GM10248 (cell line): ENCODE measurements at regions not wholly inside any gene's neighbourhood (a gene's known extent, or its start where the extent isn't known, plus 50 kb on each side); places are given as distances from the start of the nearest gene placed in this dataset.
"Not testable (repeated sequence)": the region's sequence is repeated elsewhere in the genome, so short reads cannot be mapped to it uniquely, and the experiment has no call there.

Experiments used
- CTCF ChIA-PET: fragments of 300-600 bp; sonication (Branson Sonifier 250); formaldehyde crosslinking; extraction: SDS; loops from one replicate; lab custom pipeline; 2021; ENCODE audit warnings: antibody characterized with exemption; lab: Yijun Ruan, JAX
- POLR2A ChIA-PET: fragments of 350-650 bp; sonication (Branson Sonifier 250); formaldehyde crosslinking; extraction: SDS; loops from one replicate; lab custom pipeline; 2020; ENCODE audit warnings: antibody characterized with exemption; lab: Yijun Ruan, JAX
- DNase-seq: peaks from one replicate; pipeline ENCODE4 v3.0.0; 2012; ENCODE audit errors: extremely low spot score
- TF ChIP-seq, protein P1 (sequence below): IDR thresholded peaks from 2 replicates; pipeline ENCODE4 v1.5.1; 2012; ENCODE audit warnings: mild to moderate bottlenecking, low read depth; ENCODE audit errors: extremely low read depth, missing control alignments, control extremely low read depth

DNA sequence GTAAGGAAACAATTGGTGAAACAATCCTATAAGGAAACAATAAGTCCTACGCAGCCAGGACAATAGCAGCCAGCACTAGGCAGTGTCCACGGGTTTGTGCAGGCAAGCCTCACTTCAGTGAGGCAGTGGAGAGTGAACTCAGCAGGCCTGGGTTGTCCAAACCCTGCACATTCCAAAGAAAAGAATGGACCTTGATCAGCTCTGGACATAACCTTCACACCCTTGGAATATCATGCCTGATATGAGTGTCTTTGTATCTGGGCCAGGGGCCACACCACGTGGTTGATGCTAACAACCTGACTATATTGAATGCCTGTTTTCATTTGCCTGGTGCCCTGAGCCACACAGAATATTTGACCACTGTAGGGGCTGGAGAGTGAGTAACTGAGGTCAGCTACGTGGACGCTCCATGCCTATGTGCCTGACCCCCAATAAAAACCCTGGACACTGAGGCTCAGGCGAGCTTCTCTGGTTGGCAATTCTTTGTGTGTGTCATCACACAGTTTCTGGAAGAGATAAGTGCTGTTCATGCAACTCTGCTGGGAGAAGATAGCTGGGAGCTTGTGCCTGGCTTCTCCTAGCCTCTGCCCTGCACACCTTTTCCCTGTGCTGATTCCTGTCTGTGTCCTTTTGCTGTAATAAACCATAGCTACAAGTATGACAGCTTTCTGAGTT, 81.4 kb upstream of the NCOR2 start:
- ChIA-PET CTCF (interaction anchor here (0.9 to 4.9 kb wide), 2 partner anchors 11 to 14 kb away, joined by 3 to 21 read pairs; no protein-coding TSS in a partner anchor), POLR2A (no interaction called here)
- TF ChIP-seq, protein P1, sequence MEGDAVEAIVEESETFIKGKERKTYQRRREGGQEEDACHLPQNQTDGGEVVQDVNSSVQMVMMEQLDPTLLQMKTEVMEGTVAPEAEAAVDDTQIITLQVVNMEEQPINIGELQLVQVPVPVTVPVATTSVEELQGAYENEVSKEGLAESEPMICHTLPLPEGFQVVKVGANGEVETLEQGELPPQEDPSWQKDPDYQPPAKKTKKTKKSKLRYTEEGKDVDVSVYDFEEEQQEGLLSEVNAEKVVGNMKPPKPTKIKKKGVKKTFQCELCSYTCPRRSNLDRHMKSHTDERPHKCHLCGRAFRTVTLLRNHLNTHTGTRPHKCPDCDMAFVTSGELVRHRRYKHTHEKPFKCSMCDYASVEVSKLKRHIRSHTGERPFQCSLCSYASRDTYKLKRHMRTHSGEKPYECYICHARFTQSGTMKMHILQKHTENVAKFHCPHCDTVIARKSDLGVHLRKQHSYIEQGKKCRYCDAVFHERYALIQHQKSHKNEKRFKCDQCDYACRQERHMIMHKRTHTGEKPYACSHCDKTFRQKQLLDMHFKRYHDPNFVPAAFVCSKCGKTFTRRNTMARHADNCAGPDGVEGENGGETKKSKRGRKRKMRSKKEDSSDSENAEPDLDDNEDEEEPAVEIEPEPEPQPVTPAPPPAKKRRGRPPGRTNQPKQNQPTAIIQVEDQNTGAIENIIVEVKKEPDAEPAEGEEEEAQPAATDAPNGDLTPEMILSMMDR = no peak
- DNase-seq = no peak

DNA sequence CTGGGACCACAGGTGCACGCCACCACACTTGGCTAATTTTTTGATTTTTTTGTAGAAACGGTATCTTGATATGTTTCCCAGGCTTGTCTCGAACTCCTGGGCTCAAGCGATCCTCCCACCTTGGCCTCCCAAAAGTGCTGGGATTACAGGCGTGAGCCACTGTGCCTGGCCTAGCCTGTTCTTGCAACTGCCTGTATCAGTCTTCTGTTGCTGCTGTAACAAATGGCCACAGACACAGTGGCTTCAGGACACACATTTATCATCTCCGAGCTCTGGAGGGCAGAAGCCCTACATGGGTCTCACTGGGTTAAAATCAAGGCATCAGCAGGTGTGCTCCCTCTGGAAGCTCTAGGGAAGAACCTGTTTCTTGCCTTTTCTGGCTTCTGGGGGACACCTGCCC, 79.9 kb upstream of the NCOR2 start:
- POLR2A ChIA-PET = no interaction called here
- TF ChIP-seq, protein P1 = no peak
- DNase-seq = no peak
- CTCF ChIA-PET = interaction anchor here (4.9 kb wide), 1 partner anchor 9 kb away, joined by 21 read pairs; no protein-coding TSS in a partner anchor

DNA sequence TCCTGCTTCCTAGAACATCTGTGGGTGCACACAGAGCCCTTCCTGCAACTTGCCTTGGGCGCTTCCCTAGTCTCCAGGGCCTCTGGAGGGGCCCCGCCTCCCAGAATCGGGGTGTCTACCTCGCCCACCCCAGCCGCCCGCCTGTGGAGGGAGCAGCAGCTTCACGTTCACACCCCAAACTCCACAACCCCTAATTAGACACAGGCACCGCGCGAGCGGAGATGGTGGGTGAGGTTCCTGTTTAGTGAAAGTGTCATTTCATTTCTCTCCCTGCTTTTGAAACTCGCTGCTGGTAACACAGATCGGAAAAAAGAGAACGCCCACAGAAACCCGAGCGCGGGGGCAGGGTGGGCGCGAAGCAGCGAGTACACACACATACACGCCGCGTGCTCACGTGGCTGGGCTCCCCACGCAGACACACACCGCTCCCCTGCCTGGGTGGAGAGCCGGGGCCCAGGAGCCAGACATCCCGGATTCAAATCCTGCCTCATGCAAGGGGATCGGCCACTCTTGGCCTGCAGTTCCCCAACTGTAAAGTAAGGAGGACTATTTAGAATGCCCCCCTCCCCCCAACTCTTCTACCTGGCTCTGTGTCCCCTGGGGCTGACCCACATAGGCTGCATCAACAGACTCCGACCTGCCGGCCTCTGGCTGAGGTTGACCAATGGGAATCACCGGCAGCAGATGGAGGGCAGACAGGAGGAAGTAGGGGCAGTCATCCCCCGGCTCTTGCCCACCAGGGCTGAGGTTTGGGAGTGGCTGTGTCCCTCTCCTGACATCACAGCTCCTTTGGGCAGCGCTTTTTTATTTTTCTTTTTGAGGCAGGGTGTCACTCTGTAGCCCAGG, 79.2 kb upstream of the NCOR2 start:
- DNase-seq = peak; percentile 61
- ChIA-PET POLR2A (no interaction called here), CTCF (interaction anchor here (1.0 kb wide), 1 partner anchor 9 kb away, joined by 3 read pairs; no protein-coding TSS in a partner anchor)
- TF ChIP-seq, protein P1 = peak; percentile 14

DNA sequence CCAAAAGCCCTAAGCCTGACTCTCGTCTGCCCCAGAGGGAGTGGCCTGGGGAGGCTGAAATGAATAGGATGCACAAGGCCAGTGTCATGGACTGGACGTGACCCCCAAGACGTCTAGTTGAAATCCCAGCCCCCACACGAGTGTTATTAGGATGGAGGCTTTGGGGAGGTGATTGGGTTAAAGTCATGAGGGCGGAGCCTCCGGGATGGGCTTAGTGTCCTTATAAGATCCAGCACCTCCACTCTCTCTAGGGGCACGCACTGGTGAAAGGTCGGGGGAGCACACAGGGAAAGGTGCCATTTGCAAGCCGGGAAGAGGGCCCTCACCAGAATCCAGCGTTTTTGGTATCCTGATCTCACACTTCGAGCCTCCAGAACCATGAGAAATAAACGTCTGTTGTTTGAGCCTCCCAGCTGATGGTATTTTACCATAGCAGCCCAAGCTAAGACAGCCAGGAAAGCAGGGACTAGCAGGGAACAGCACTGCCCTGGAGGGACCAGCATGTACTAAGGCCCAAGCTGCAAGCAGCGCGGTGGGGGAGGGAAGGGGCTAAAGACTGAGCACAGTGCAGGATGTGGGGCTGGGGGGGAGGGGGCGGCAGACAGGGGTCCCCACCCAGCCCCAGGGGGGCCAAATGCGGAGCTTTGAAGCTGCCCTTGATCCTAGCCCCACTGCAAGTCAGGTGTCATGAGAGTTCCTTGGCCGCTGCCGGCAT, 78.3 kb upstream of the NCOR2 start:
- no peak for DNase-seq
- TF ChIP-seq, protein P1 = no peak
- ChIA-PET POLR2A (no interaction called here), CTCF (interaction anchor here (1.0 kb wide), 1 partner anchor 10 kb away, joined by 3 read pairs; no protein-coding TSS in a partner anchor)

DNA sequence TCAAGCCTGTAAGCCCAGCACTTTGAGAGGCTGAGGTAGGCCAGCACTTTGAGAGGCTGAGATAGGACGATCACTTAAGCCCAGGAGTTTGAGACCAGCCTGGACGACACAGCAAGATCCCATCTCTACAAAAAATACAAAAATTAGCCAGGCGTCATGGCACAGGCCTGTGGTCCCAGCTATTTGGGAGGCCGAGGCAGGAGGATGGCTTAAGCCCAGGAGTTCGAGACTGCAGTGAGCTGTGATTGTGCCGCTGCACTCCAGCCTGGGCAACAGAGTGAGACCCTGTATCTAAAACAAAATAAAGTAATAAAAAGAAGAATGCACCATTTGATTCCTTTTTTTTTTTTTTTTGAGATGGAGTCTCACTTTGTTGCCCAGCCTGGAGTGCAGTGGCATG, 76.4 kb upstream of the NCOR2 start:
- POLR2A ChIA-PET = not testable (repeated sequence)

DNA sequence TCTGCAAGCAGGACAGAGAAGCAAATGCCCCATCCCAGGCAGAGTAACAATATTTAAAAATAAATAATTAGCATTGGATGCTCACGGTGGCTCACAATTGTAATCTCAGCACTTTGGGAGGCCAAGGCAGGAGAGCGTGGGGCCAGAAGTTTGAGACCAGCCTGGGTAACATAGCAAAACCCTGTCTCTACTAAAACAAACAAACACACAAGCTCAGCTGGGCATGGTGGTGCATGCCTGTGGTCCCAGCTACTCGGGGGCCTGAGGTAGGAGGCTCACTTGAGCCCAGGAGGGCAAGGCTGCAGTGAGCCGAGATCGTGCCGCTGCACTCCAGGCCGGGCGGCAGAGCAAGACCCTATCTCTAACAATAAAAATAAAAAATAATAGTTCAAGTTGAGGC, 74.7 kb upstream of the NCOR2 start:
- POLR2A ChIA-PET = no interaction called here
- DNase-seq = no peak
- TF ChIP-seq, protein P1 = no peak
- CTCF ChIA-PET = no interaction called here

More for the DNA sequence above, 76.4 kb upstream of the NCOR2 start:
- CTCF ChIA-PET, DNase-seq: not testable (repeated sequence)

DNA sequence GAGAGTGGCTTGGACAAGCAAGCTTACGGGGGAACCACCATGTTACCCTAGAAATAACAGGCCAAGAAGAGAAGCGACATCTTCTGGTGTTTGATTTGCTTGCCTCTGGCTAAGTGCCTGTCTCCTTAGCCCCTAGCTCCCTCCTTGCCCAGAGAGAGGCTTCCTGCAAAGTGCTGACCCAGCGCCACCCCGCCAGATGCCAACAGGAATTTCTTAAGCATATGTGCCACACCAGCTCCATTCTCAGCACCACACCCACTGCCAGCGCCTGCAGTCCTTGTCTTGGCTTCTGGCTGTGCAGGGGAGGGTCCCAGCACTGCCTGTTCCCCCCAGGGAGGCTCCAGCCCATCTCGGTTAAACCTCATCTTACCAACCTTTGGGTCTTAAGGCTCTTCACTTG, 74.2 kb upstream of the NCOR2 start:
- TF ChIP-seq, protein P1 = no peak
- no peak for DNase-seq
- POLR2A ChIA-PET = no interaction called here
- CTCF ChIA-PET = no interaction called here
